Prostate gland (tissue), 2 donors: ENCODE measurements at regions not wholly inside any gene's neighbourhood (a gene's known extent, or its start where the extent isn't known, plus 50 kb on each side); places are given as distances from the start of the nearest gene placed in this dataset.

Experiments
- POLR2AphosphoS5 ChIP-seq: sonication (generic); formaldehyde crosslinking; IDR thresholded peaks from one replicate; pipeline ENCODE4 v1.6.1; 2017; ENCODE audit warnings: antibody characterized with exemption
- TF ChIP-seq, protein P1 (sequence below), 4 experiments: fragments of 200-600 bp in 2 of 4; fragments of 450-650 bp in 2 of 4; sonication (generic) in 2 of 4; IDR thresholded peaks; 1 replicate in 3 of 4; 2 replicates in 1 of 4; pipeline ENCODE4 v1.5.1; 2016 to 2019; ENCODE audit warnings: antibody characterized with exemption in 4 of 4, mild to moderate bottlenecking in 2 of 4, moderate library complexity in 2 of 4

DNA sequence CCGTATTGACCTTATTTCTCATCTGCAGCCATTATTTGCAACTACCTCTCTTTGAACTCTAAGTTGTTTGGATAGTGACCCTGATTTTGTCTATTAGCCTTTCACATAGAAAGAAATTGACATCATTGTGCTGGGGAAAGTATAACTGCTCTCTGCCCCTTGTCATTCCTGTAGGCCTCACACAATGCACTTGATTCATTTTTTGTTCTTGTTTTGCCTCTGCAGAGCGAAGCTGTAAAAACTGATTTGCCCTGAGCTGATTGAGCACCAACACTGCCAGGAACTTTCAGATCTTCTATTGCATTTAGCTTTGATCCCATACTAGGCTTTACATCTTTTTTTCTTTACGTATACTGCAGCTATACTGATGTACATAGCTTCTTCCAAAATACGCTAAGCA, 167.2 kb upstream of the PTBP2 start:
- TF ChIP-seq, protein P1, sequence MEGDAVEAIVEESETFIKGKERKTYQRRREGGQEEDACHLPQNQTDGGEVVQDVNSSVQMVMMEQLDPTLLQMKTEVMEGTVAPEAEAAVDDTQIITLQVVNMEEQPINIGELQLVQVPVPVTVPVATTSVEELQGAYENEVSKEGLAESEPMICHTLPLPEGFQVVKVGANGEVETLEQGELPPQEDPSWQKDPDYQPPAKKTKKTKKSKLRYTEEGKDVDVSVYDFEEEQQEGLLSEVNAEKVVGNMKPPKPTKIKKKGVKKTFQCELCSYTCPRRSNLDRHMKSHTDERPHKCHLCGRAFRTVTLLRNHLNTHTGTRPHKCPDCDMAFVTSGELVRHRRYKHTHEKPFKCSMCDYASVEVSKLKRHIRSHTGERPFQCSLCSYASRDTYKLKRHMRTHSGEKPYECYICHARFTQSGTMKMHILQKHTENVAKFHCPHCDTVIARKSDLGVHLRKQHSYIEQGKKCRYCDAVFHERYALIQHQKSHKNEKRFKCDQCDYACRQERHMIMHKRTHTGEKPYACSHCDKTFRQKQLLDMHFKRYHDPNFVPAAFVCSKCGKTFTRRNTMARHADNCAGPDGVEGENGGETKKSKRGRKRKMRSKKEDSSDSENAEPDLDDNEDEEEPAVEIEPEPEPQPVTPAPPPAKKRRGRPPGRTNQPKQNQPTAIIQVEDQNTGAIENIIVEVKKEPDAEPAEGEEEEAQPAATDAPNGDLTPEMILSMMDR (IDR thresholded peaks at IDR 0.05), result no peak
- TF ChIP-seq POLR2AphosphoS5, result no peak
